ENCODE measurements at regions not wholly inside any gene's neighbourhood (a gene's known extent, or its start where the extent isn't known, plus 50 kb on each side); places are given as distances from the start of the nearest gene placed in this dataset.

DNA sequence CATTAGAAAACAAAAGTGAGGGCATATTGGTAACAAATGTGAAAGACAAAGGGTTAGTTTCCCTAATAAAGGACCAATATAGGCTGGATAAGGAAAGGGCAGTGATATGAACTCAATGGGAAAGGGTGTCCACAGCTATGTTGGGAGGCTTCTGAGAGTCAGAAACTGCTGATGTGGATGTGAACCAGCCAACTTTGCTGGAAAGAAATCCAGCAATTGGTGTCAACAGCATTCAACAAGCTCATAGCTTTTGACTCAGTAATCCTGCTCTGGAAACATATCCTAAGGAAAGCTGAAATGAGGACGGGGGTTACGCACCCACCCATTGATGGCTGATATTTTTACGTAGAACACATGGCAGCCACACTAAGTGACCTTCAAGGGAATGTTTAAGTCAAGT lies 63.7 kb downstream of the ARL4C start:
- TF ChIP-seq, protein P1, sequence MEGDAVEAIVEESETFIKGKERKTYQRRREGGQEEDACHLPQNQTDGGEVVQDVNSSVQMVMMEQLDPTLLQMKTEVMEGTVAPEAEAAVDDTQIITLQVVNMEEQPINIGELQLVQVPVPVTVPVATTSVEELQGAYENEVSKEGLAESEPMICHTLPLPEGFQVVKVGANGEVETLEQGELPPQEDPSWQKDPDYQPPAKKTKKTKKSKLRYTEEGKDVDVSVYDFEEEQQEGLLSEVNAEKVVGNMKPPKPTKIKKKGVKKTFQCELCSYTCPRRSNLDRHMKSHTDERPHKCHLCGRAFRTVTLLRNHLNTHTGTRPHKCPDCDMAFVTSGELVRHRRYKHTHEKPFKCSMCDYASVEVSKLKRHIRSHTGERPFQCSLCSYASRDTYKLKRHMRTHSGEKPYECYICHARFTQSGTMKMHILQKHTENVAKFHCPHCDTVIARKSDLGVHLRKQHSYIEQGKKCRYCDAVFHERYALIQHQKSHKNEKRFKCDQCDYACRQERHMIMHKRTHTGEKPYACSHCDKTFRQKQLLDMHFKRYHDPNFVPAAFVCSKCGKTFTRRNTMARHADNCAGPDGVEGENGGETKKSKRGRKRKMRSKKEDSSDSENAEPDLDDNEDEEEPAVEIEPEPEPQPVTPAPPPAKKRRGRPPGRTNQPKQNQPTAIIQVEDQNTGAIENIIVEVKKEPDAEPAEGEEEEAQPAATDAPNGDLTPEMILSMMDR (conservative IDR thresholded peaks at IDR 0.05; ENCODE audit: low read depth in 2 of 2) = no peak
- TF ChIP-seq POLR2AphosphoS5 (IDR thresholded peaks at IDR 0.05; ENCODE audit: low read depth) (no peak), EZH2 (IDR thresholded peaks at IDR 0.05; ENCODE audit: low read depth, unreplicated experiment) (no peak), ETS1 (IDR thresholded peaks at IDR 0.05) (no peak), JUNB (IDR thresholded peaks at IDR 0.05; ENCODE audit: unreplicated experiment) (no peak), STAT1 (IDR thresholded peaks at IDR 0.05; ENCODE audit: unreplicated experiment) (no peak), ZNF114 (CRISPR knock-in tag; IDR thresholded peaks at IDR 0.05) (no peak), REST (IDR thresholded peaks at IDR 0.05; ENCODE audit: unreplicated experiment) (no peak), EZH2phosphoT487 (IDR thresholded peaks at IDR 0.05; ENCODE audit: unreplicated experiment) (no peak)
